Neural progenitor cell (in vitro differentiated cells): ENCODE measurements at regions not wholly inside any gene's neighbourhood (a gene's known extent, or its start where the extent isn't known, plus 50 kb on each side); places are given as distances from the start of the nearest gene placed in this dataset.

Experiments used
- CTCF ChIP-seq: fragments of 200-600 bp; sonication (generic); IDR thresholded peaks from 2 replicates; pipeline ENCODE4 v1.5.1; 2017; ENCODE audit warnings: antibody characterized with exemption, mild to moderate bottlenecking
- EZH2 ChIP-seq: fragments of 200-600 bp; sonication (generic); IDR thresholded peaks from 2 replicates; pipeline ENCODE4 v1.6.1; 2017; ENCODE audit warnings: antibody characterized with exemption, mild to moderate bottlenecking, moderate library complexity
- EZH2phosphoT487 ChIP-seq: fragments of 200-600 bp; sonication (generic); IDR thresholded peaks from 2 replicates; pipeline ENCODE4 v1.6.1; 2017; ENCODE audit warnings: antibody characterized with exemption

DNA sequence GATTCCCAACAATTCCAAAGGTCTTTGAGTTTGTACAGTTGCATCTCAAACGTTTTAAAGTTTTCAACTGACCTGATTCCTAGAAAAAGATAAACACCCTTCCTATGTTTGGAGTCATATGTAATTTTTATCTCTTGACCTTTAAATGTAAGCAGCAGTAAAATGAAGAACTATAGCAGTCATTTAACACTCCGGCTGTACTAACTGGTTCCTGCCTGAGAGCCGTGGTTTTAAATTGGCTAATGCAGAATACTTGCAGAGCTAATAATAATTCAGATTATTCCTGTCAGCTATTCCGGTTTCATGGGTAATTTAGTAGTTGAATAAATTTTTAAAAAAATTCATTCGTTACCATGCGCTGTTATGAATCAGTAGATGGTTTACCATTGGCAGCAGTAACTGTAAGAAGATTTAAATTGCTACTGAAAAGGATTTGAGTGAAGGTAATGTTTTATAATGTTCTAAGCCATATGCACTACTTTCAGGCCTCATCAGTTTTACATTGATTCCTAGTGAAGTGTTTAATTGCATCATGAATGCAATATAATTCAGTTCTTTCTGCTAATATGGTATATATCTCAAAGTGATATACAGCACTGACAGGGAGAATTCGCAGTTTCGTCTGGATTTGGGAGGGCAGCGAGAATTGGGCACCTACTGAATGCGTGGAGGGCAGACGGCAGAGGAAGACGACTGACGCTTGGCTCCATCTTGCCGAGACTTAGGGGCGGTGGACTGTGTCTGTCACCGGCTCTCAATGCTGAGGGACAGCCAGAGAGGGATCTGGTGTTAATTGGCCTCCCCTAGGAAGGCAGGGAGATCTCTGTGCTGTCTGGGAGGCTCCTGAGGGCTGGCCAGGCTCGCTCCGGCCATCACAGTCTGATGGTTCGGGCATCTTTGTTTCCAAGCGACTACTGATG, 217.7 kb downstream of the PHETA1 start:
- TF ChIP-seq EZH2phosphoT487: no peak
- TF ChIP-seq CTCF: no peak
- TF ChIP-seq EZH2: no peak
